ENCODE measurements at regions not wholly inside any gene's neighbourhood (a gene's known extent, or its start where the extent isn't known, plus 50 kb on each side); places are given as distances from the start of the nearest gene placed in this dataset.

DNA sequence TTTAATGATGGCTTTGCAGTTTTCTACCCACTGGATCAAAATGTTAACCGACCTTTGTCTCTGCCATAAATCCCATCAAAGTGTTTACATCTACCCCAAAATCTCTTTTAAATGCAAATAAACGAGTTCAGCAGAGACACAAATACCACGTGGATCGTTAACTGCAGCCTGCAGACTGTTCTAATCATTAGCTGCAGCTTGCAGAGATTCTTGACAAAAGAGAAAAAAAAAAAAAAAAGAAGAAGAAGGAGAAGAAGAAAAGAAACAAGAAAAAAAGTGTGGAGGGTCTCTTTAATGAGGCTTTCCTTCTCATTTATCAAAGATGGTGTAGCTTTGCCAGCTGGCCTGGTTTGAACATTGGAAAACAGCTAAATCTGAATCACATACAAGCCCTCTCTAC, 275.7 kb downstream of the NEDD1 start:
- no peak for DNase-seq

DNA sequence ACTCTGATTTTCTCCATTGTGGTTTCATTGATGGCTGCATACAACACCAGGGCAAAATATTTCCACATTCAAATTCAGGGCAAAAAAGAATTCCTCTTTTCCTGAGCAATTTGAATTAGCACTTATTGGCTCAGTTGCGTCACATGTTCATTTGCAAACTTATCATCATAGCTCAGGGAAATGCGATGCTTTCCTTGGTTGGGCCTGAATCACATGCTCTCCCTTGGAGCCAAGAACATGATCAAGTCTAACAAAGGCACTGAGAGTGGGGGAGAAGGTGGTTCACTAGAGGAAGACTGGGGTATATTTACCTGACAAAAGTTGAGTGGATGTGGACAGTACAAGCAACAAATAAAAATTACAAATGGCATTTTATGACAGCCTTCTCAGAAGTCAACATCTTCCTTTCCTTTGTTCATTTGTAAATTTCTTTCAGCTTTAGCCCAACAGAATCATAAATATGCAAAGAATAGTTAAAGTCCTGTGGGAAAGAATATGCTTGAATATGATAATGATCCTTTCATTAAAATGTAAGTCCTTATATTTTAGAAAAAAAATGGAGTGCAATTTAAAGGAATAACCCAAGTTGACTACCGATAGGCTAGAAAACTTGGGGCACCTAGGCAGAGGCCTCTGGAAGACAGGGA, 277.2 kb downstream of the NEDD1 start:
- no peak for DNase-seq

DNA sequence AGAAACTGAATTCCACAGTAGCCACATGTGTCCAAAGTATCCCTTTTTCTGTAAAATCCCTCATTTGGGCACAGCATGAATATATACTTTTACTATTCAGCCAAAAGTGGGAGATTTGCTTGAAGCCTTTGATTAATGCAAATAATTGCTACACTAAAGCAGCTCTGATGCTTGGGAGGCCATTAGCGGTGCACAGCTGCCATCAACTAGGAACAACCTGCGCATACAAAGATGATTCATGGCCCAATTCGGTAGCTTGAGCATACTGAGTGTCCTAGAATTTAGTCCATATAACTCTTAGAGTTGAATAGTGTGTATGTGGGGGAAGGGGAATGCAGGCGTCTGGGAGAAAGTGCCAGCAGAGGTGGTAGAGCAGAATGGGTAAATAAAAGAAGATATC, 277.0 kb upstream of the RMST start:
- no peak for DNase-seq

DNA sequence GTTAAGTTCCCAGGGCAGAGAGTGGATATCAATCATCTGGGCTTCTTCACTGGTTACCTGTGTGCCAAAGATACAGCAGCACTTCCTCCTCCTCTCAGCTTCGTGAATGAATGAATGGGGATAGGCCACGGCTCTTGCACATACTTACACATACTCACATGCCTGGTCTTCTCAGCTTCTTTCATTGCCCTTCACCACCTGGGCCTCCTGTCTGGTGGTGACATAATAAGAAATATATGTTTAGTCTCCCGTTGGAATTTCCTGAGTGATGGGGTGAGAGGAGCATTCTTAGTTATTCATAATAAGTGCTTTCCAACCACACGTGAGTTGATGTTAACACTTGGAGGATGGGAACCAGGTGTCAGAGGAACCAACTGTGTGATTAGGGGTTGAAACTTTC, 268.1 kb upstream of the RMST start:
- no peak for DNase-seq

DNA sequence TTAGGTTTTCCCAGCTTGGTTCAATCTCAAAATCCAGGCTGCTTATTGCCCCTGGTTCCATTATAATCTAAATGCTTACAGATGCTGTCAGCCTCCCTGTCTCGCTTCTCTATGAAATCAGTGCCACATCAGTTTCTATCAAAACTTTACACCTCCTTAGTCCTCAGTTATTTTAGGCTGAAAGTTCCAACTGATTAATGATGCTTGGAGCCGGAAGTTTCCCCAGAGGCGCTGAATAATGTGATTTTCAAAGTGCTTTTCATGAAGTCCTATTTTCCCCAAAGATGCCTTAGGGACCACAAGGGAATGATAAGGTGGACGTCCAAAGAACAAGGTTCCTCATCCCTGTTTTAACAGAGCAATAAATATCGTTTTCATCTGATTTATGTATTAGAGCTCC, 262.4 kb upstream of the RMST start:
- DNase-seq = no peak

DNA sequence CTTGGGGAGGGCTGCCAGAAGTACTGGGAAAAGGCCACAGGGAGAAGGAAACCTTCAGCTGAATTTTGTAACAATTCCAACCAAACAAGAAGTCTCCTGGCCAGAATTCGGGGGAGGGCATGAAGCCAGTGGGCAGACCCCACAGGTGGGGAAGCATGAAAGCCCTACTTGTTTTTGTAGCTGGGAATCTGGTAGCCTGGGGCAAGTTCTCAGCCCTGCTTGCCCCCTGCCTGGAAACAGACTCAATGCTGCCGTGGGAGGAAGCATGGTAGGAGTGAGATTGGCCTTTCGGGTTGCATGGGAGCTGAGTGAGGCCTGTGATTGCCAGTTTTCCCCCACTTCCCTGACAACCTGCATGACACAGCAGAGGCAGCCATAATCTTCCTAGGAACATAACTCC, 259.2 kb upstream of the RMST start:
- DNase-seq = no peak

DNA sequence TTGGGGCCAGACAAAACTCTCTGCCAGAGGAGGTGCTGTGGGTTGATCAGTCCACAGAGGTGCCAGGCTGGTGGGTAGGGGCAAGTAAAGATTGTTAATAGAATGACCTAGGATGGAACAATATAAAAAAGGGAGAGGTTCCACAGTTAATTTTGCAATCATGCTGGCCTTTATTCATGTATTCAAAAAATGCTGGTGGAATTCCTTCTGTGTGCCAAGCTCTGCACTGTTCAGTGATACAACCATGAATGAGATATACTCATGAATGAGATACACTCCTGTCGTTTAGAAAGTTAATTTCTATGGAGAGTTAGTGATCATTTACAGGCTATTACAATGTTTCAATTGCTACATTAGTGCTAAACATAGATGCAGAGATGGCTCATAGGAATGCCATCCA, 252.6 kb upstream of the RMST start:
- DNase-seq = no peak

DNA sequence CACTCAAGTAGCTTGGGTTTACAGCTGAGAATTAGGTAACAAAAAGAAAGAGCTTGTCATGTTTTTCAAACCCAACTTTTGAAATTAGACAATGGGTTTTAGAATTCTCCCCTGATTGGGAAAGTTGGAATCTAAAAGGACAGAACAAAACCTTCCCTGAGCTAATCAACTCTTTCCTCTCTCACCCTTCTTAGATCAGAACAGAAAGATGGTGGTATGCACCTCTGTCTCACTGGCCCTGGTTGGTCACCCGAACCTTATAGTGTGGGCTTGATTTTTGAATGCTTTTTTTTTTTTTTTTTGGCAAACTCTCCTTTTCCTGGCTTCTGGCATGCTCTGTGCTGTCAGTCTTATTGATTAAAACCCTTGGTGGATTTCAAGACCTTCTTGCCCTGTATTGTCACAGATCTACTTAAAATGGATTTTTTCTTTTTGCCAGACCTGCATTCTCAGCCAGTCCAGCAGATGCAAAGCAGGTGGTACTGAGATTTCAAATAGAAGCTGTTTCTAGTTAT, 251.1 kb upstream of the RMST start:
- no peak for DNase-seq

DNA sequence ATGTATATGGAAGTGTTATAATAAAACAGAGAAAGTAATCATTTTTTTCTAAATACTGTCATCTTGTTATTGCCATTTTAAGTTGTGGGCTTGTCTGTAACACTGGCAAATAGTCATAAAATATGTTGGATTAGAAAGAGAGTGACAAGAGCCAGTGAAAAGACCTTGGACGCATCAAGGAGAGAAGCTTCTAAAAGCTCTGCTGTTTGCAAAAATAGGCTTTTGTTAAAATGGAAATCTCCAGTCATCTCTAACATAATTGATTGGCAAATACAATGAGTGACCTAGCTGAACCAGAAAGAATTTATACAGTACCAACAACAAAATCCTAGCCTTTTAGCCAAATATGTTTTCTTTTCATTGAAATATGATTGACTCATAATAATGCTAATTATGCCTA, 245.8 kb upstream of the RMST start:
- peak; percentile 32 for DNase-seq

DNA sequence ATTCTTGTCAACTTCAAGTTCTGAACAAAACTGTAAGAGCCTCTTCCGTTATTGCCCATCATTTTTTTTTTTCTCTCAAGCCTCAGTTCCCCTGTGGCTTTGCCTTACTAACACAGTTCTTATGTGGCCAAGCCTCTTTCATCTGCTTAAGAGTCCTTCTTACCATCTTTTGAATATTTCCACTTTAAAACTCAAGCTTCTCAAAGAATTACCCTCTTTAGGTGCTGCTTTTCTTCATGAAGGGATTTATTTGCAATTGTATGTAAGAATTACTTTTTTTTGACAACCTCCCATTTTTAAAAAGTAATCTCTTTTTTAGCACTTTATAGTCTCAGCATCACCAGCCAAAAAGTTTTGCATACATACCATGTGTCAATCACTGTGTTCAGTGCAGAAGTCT, 240.2 kb upstream of the RMST start:
- no peak for DNase-seq

DNA sequence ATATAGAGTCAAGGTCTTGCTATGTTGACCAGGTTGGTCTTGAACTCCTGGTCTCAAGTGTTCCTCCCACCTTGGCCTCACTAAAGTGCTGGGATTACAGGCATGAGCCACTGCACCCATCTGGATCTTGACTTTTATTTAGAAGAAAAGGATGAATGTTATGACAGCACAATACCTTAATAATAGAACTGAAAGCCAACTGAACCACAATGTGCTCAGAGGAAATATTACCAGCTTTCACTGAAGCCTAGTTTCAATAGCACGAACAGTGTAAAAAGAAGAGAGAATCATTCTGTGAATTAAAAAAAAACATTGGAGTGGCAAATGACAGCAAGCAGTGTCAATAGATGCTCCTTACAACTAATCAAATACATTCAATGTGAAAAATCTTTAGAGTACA, 239.2 kb upstream of the RMST start:
- DNase-seq = no peak

DNA sequence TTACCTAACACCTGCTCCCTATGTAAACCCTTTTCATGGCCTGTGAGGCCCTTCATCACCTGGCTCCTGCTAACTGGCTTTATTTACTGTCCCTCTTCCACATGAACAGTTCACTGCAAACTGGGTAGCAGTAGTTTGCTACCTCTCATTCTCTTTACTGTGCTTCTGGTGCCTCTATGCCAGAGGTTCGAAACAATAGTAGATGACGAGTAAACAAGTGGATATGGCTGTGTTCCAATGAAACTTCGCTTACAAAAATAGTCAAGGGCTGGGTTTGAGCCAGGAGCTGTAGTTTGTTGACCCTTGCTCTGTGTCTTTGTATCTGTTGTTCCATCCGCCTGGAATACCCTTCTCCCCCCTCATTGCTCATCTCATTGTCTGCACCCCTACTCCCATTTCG, 233.6 kb upstream of the RMST start:
- peak; percentile 97 for DNase-seq

DNA sequence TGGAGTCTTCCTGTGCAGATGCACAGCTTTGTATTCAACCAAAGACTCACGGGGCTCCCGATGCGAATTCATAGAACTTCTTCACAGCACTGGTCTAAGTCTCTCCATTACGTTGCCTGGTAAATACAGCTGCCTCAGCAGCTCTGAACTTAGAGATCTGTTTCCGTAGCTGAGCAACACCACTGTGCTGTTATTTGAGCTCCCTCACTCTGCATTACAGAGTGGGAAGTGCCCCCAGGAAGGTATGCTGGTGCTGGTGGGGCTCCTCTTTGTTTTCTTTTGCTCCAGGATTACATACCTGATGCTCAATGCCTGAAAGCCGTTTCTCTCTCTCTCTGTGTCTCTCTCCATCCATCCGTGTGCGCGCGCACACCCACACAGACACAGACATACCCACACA, 227.5 kb upstream of the RMST start:
- DNase-seq = no peak

DNA sequence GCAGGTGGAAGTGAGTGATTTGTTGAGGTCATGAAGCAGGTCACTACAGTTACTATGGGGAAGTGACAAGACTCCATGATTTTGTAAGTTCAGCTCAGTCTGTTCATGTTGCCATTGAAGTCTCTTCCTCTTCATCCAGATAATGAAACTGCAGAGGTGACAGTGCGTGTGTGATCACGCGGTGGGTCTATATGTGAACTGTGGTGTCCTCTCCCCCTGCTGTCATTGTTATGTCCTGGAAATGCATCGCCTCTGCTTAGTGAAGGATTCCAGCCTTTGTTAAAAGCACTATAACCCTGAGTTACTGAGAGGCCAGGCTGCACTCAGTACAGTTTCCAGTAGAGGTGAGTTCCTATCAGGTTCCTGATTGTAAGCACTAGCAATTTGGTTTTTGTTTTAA, 216.2 kb upstream of the RMST start:
- DNase-seq = no peak

DNA sequence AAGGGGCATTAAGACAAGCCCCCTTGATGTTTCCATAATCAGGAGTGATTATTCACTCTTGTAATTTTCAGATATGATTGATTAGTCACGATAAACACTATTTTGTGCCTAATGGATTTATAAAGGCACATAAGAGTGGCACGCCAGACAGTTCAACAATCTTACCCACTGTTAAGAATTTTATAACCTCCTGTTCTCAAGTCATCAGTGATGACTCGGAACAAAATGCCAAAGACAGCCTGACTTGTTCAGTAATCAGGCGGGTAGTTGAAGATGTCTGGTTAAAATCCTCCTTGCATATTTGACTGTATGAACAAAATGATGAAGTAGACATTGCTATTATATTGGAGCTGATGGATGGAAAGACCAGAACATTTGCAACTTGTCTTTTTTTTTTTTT, 212.1 kb upstream of the RMST start:
- DNase-seq = no peak

DNA sequence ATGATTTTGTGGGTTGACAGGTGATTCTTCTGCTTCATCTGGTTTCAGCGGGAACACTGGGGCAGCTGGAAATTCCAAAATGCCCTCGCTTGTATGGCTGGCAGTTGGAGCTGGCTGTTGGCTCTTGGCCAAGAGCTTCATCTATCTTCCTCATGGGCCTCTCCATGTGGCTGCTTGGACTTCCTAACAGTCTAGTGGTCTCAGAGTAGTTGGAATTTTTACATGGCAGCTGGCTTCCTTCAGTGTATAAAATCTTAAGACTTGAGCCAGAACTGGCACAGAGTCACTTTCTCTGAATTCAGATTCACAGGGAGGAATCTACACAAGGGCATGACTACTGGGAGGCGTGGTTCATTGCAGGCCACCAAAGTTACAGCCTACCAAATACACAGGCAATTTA, 204.9 kb upstream of the RMST start:
- peak; percentile 34 for DNase-seq

DNA sequence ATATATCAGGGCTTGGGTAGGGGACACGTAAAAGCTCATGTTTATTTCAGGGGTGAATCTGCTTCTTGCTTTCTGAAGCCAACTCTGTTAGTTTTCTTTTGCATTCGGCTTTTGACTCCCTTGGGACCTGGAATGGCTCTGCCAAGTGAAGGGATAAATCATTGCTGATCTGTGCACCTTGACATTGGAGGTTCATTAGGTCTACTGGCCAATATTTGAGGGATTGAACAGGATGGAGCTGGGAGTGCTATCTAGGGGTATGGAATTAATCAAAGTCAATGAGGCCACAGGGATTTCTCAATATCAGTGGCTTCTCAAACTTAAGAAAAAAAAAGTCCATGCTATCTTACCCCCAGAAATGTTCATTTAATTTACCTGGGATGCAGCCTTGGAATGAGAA, 203.5 kb upstream of the RMST start:
- DNase-seq = no peak

DNA sequence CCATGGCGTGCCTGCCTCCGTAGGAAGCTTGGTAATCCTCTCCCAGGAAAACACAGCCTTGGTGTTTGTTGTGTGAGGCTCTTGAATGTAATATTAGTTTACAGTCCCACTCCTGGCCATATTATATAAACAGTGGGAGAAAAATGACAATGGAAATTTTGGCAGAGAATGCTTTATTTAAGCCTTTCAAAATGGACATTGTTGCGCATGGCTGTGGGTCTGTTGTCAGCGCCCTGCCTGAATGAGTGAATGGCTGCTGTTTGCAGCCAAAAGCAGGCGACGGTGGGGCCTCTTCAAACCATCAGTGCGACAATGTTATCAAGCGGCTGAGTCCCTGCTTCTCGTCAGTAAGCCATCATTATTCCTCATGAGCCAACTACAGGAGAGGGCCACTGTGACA, 201.8 kb upstream of the RMST start:
- peak; percentile 79 for DNase-seq

DNA sequence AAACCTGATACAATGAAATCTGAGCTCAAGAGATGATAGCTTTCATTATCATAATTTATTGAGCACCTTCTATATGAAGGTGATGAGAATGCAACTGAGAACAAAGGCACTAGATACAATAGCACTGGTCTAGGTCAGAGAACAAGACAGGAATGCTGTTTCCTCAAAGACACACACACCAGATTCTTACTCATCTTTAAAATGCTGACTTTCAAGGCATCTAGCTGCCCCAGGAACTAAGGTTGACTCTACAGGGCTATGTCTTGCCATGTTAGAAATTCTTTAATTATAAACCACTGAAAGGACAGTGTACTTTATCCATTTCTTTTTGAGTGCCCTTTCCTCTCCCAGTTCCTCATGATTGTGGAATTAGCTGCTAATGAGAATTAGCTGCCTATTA, 195.4 kb upstream of the RMST start:
- no peak for DNase-seq

DNA sequence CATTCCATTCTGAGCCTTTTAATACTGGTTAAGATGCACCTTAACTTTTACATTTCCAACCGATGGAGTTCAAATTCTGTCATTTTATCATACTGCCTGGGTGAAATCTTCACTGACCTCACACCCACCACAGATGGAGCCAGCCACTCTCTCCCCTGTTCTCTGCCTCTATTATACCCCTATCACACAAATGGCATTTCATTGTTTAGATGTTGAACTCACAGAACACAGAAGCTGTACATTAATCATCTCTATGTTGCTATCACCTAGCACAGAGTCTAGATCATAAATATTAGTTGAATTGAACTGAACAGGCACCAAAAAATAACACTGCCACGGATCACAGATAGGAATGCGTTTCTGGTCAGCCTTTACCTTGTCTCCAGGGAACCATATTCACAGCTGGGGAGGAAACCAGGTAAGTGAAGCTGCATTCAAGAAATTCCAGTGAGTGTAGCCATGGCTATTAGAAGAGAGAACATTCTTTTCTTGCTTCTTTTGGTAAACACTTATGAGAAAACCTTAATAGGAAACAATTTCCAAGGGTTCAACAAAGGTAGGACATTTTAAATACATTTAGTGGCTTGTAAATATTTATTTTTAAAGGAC, 194.9 kb upstream of the RMST start:
- DNase-seq = no peak

DNA sequence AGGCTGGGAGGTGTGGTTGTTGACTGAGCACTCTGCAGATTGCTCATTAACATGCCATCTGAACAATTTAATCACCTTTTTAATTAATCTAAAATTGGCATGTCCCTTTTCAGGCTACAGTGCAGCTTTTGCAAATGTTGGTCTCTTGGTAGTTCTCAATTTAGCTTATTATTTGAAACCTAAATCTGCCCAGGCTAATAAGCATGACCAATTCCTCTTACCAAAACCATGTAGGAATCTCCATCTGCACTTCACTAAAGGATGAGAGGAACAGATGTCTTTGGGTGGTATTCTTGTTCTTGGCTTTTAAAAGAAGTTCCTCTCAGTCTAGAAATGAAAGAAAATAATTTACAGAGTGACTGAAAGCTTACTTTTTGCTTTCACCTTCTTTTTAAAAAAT, 190.1 kb upstream of the RMST start:
- no peak for DNase-seq

DNA sequence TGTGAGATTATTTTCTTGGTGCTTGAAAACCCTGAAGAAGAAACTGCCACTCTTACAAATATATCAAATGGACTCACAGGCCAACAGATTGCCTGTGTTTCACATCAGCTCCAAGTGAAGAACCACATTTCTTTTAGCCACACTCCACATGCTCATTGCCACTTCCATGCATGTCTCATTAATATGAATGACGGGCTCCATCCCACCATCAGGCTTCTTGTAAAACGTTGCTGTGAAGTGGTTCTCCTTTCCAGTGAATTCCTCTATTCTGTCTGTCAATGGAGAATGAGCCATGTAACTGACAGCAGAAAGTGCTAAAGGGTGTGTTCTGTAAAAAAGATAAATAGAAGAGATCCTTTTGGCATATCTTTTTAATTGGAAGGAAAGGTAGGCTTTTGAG, 188.2 kb upstream of the RMST start:
- no peak for DNase-seq

DNA sequence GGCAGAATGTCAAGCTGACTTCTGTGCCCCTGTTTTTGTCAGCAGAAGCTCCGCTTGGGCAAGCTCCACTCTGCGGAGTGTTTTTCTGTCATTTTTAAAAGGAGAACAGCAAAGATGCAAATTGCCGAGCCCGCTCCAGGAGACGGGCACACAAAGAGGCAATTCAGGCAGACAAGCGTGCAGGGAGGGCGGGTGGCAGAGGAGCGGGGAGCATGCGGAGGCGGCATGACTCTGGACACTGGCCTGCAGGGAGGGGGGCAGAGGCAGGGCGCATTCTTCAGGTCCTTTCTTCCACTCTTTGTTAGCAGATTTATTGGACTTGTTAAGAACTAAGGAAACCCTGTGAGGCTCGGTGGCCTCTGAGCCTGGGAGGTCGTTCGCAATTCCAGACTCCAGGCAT, 187.3 kb upstream of the RMST start:
- DNase-seq = no peak

DNA sequence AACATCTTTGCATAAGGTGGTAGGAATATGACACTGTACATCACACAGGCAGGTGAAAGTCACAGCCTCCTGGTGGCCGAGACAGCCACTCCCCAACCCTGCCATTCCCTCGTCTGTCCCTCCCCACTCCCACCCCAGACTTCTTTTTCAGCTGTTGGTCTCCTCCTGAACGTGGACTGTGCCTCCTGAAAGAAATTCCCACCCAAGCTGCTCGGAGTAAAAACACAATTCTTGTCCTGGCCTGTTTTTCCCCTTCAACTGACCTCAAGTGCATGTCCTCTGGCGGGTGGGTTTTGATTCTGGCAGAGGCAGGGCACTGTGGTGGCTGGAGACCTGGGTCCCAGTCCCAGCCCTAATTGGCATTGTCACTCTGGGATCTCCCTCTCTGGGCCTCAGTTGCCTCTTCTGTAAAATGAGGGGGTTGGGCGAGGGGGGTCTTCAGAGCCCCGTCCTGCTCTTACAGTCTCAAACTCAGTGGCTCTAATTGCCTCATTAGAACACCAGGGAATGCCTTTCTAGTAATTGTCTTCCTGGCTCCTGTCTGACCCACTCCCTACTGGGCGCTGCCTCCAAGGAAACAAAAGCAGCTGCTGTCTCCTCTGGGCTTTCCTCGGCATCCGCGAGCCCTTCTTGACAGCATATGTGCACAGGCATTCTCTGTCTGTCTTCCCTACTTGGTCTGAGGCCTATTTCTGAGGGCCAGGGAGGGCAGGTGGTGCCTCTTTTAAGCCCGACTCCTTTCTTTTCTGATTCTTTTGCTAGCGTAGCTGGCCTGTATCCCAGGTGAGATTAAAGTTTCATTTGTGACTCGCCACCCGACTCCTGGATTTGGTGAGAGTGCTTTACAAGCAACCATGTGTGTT, 186.6 kb upstream of the RMST start:
- DNase-seq = no peak

Measured in NCI-H774 (cell line).